ENCODE measurements at regions not wholly inside any gene's neighbourhood (a gene's known extent, or its start where the extent isn't known, plus 50 kb on each side); places are given as distances from the start of the nearest gene placed in this dataset.

DNA sequence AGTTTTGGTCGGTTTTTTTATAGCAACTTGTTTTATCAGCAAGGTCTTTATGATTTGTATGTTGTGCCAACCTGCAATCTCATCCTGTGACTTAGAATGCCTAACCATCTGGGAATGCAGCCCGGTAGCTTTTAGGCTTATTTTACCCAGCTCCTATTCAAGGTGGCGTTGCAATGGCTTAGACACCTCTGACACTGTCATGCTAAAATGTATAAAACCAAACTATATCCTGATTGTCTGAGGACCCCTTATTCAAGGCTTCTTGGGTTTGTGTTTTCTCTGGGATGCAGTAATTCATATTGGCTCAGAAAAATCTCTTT lies 209.0 kb upstream of the ALCAM start:
- no peak for DNase-seq (ENCODE audit: low spot score)

DNA sequence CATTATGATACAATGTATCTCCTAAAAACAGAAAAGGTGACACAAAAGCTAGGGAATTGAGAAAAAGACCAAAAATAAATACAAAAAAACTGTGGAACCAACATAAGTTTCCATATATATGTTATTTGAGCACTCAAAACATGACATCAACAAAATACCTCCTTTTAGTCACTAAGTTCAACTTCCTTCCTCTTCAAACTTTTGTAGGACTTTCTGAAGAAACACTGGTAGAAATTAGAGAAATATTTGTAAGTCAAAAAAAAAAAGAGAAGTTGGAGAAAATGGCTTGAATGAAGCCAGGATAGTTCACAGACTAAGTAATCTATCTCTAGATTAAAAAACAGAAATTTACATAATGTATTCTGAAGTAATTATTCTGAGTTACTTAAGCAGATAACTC lies 208.4 kb upstream of the ALCAM start:
- DNase-seq (ENCODE audit: low spot score) = no peak

DNA sequence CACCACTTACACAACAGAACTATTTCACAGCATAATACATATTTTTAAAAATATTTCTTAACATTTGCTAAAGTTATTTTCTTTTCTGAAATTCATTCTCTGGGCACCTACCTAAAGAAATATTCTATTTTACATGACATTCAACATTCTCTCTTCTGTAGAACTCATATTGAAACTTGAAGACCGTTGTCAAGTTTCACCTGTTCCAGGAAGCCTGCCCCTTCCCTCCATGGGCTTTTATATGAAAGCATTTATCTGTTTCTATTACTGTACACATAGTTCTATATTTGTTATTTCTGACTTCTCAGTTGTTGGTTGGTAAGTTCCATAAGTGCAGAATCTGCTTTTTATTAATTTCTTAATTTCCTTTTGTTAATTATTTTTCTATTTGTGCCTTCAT lies 204.3 kb upstream of the ALCAM start:
- no peak for DNase-seq (ENCODE audit: low spot score)

DNA sequence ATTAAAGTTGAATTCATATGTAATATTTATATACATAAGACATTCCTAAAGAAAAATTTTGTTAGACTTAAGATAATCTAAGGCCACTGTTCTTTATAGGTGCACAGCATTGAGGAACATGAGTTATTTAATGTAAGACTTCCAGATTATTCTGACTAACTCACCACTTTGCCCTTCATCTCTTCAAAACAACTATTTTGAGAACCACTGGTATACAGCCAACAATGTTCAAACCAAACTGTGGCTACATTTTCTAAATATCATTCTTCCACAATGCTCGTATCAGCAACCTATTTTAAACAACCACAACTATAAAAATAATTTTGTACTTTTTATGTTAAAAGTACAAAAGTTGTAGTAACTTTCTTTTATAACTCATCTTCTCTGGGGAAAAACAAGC lies 199.8 kb upstream of the ALCAM start:
- DNase-seq (ENCODE audit: low spot score) = no peak

DNA sequence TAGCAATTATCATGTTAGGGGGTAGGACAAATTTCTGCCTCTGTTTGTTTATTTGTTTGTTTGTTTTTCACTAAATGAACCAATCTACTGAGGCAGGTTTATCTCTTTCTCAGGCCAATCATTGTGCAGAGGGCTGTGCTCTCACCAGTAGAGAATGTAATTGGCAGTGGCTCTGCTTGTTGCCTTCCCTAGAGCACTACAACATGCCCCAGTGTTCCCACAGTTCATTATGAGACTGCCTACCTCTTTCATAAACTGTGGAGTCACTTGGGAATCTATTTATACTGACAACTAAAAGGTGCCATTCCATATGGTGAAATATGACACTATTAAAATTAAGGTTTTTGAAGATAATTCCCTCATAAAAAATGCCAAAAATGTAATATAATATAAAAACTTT lies 196.3 kb upstream of the ALCAM start:
- no peak for DNase-seq (ENCODE audit: low spot score)

DNA sequence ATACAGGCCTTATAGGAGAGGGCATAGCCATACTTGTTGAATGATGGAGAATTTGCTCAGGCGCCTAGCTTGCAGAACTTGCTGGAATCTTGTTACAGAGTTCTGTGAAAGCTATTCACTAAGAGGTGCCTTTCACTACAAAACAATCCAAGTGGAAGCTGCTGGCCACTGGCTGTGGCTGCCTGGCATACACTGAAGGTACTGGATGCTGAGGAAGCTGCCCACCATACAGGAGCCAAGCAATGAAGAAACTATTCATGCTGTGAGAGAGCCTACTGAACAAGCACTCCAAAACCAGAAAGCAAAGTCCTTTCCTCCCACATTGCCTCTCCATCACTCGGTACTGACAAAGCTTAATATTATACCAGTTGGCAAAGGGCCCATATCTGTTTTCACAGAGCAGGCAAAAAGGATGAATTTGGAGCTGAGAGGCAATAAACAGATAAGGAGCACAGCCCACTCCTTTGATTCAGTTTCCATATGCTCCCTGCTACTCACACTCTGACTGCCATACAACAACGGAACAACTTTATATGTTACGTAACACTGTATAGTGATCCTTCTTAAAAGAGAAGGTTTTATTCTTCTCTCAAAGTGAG lies 192.6 kb upstream of the ALCAM start:
- DNase-seq (ENCODE audit: low spot score) = no peak

DNA sequence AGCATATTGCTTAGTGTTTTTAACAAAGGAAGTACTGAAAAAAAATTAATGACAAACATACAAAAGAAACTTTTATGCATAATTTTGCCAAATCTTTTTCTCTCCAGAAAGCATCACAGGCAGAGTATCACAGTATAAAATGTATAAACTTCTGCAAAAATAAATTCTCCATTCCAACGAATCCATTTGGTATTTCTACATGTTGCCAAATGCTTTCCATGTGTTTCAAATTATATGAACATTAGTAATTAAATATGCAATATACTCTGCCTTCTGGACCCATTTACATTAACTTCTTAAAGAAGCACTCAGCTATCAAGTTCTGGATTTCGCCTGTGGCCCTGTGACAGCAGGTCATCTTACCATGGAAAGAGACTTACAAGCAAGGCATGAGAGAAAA lies 189.1 kb upstream of the ALCAM start:
- DNase-seq (ENCODE audit: low spot score) = no peak

DNA sequence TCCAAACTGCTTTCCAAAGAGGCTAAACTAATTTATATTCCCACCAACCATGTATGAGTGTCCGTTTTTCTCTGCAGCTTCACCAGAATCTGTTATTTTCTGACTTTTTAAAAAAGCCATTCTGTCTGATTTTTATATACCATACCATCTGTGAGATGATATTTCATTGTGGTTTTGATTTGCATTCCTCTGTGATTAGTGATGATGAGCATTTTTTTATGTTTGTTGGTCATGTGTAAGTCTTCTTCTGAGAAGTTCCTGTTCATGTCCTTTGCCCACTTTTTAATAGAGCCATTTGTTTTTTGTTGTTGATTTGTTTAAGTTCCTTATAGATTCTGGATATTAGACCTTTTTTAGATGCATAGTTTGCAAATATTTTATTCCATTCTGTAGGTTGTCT lies 179.4 kb upstream of the ALCAM start:
- no peak for DNase-seq (ENCODE audit: low spot score)

DNA sequence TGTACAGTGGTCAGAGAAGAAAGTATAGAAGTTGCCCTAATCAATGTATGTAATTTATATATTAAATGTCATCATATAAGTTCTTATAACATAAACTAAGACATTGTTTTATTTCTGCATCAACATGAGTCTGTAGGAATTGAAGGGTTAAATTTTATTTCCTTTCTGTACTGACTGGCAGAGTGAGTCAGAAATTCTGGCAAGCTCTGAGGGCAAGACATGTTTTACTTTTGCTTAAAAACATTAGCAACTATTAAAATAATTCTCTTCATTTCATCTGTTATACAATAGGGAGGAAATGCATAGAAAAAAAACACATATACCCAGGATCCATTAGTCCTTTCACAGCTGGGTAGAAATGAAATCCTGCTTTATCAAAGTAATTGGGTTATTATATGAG lies 171.4 kb upstream of the ALCAM start:
- DNase-seq (ENCODE audit: low spot score) = no peak

DNA sequence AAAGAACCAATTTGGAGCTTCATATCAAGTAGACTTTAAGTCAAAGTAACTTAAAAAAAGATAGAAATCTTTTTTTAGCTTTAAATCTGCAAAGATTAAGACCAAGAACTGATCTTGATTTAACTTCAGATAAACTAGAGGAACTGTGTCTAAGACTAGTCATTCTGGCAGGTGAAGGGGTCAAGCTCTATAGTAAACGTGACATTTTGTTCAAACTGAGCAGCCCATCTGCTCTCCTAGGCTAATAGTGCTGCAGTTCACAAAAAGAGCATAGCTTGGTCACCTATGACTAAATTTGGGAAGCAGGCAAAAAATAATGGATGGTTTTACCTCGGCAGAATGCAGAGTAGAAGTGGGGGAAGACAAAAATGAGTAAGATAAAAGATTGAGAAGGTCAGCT lies 168.8 kb upstream of the ALCAM start:
- DNase-seq (ENCODE audit: low spot score) = no peak

DNA sequence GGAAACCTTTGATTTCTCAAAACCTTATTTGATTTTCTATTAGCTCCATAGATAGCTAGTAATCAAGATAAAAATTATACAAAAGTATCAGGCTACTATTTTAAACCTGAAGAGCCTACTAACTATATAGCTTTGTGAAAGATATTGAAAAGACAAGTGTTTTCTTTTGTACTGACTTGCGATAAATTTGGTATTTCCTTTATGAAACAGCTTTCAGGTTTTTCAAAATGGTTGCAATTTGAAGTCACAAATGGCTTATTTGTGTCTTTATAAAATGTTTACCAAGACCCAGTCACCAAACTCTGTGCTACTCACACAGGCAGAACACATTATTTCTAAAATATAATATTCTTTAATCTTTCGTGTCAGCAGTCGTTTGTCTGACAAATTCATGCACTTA lies 167.5 kb upstream of the ALCAM start:
- no peak for DNase-seq (ENCODE audit: low spot score)

DNA sequence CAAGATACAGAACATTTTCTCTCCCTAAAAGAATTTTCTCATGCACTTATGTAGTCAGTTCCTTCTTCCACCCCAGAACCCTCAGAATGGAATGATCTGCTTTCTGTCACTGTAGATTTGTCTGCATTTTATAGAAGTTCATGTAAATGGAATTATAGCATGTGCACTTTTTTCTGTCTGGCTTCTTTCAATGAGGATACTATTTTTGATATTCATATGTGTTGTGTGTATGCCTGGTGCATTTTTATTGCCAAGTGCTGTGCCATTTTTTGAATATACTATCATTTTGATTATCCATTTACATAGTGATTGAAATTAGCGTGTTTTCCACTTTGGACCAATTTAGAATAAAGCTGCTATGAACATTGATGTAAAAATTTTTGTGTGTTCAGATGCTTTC lies 156.6 kb upstream of the ALCAM start:
- peak; percentile 71 for DNase-seq (ENCODE audit: low spot score)

DNA sequence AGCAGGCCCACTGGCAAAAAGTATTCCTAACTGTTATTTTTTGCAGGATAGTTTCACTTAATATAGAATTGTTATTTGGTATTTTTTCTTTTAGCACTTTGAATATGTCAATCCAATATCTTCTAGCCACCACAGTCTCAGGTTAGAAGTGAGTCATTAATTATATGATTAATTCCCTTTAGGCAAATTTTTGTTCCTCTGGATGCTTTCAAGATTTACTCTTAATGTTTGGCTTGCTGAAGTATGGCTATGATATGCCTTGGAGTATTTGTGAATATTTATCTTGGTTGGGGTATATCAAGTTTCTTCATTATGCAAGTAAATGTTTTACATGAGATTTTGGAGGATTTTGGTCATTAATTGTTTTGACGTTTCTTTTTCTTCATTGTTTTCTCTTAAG lies 152.1 kb upstream of the ALCAM start:
- DNase-seq (ENCODE audit: low spot score) = no peak

DNA sequence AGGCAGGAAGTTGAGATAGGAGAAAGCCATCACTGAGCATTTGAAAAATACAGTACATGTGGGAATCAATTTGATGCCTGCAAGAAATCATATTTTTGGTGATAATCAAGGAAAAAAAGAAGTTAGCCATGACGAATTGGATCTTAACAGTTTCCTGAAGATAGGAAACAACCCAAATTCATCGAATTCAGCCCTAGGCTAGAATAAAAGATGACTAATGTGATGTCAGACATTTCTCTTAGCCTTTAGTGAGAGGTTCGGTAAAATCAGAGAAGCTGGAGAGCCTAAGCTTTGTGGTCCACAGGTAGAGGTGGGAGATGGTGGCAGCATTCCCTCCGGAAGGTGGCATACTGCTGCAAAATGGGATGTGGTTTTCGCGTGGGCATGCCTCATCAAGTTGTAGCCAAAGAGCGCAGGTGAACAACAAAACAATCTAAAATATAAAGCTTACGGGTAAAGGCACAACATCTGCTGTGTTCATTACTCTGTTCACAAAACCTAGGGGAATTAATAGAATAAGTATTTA lies 144.1 kb upstream of the ALCAM start:
- DNase-seq (ENCODE audit: low spot score) = no peak

DNA sequence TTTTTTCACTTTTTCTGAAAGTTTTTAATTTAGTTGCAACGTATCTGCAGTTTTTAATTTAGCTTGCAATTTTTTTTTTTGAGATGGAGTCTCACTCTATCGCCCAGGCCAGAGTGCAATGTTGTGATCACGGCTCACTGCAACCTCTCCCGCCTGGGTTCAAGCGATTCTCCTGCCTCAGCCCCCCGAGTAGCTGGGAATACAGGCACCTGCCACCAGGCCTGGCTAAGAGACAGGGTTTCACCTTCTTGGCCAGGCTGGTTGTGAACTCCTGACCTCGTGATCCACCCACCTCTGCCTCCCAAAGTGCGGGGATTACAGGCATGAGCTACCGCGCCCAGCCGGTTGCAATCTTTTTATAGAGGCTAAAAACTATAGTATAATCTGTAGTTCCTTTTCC lies 142.9 kb upstream of the ALCAM start:
- no peak for DNase-seq (ENCODE audit: low spot score)

DNA sequence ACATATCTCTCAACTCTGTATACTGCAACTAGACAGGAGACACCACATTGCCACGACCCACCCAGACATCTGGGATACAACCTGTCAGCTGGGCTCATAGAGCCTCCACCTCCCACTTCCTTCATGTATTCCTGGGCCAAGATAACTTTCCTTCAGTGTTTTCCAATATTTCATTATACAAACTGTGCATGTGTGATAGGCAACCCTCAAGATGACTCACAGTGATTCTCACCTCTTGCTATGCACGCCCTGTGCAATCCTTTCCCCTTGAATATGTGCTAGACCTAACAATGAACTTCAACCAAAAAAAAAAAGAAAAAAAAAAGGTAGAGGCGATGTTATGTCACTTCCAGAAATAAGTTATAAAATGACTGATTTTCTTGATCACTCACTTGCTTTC lies 138.0 kb upstream of the ALCAM start:
- no peak for DNase-seq (ENCODE audit: low spot score)

DNA sequence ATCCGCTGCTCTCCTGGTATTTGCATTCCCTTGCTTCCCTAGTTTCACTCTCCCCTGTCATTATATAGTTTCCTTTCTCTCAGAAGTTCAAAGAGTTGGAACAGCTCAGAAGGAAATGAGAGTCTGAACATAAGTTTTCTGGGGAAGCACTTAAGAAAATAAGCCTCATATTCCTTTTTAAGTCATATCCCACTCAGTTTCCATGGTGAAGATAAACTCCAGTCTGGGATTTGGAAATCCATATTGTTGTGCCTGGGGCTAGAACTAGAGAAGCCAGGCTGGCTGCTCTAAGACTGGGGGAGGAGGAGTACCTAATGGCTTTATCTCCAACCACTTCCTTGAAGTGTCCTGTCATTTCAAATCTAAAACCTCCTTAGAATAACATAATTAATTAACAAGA lies 134.2 kb upstream of the ALCAM start:
- DNase-seq (ENCODE audit: low spot score) = no peak

DNA sequence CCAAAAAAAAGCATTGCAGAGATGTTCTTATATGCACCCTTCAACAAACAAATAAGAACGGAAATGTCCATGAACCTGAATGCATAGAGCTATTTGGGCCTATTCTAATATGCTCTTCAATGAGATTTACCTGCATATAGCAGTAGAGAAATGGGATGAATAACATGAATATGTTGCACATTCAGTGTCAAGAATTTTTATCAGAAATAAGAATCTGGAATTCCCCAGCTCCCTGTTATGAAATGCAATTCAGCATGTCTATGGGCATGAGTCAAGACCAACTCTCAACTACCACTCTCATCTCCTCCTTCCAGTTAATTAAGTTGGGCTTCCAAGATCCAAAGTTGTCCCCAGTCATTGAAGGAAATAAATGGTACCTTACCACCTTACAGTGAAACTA lies 133.7 kb upstream of the ALCAM start:
- DNase-seq (ENCODE audit: low spot score) = no peak

DNA sequence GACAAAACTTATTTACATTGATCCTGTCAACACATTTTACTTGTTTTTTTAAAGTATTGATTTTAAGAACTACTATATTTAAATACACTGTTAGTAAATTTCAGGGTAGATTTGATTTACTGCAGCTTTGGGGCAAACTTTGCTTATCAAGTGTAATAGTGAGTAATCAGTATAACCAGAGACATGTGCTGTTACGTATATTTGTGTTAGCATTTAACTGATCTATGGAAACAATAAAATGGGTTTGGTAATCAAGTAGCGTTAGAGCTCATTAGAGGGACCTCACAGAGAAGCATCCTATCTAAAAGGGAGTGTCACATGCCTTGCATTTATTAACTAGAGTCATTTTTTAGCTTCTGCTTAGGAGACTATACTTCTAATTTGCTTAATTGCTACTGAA lies 131.5 kb upstream of the ALCAM start:
- DNase-seq (ENCODE audit: low spot score) = no peak

DNA sequence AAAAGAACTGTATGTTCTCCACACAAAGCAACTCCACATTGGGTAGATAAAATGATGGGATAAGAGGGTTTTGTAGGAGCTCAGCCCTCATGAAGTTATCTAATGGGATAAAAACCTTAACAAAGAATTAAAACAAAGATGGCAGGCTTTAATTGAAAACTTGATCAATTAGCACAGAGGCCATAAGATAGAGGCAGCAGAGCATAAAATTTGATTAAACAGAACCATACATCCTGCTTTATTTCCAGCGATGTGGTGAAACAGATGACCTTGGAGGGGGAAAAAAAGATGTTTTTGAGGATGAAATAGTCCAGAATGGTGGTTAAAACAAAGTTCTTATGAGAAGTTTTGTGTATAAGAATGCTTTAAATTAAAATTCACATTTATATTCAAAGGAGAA lies 130.9 kb upstream of the ALCAM start:
- peak; percentile 52 for DNase-seq (ENCODE audit: low spot score)

DNA sequence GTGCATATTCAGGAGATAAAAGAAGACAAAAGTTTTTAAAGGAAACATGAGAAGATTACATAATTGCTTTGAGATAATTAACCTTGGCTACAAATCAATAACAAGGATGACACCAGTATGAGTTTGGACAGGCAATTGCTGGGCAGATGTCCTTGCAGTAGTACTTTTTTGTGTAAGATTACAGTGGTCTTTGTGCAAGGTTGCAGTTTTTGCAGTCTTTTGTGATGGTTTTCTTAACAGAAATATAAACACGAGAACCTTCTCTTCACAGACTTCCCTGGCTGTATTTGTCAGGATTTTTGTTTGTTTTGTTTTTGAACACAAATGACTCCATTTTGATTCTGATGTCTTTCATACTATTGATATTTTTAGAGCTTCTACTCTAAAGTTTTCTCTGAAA lies 128.3 kb upstream of the ALCAM start:
- DNase-seq (ENCODE audit: low spot score) = no peak

DNA sequence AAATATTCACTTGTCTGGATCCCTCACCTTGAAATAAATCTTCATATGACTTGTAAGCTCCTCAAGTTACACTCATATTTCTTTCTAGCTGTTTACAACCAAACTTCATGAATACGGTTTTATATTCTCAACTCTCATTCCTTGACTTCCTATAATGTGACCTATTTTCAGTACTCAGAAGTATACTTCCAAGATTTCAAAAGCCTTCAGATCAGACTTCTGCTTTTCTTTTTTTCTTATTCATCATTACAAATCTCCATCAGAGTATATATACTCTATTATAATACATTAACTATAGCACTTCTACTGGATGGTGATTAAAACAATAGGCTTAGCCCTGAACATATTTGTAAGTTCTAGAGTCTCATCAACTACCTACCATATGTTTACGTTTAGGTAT lies 123.6 kb upstream of the ALCAM start:
- DNase-seq (ENCODE audit: low spot score) = no peak

DNA sequence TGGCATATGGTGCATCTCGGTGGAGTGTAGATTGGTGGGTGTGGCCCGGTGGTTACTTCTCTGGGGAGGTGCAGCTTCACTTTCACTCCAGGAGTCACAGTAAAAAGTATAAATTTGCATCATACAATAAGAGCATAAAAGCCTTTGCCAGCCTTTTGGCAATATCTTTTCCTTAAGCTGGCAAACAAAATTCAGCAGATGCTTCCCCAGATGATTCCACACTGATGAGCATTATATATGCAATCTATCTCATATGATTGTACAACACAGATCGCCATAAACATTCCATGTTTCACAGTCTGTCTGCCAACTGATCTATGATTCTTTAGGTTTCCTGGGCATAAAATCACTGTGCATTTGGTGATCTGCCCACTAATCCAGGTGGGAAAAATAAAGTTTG lies 120.2 kb upstream of the ALCAM start:
- no peak for DNase-seq (ENCODE audit: low spot score)

DNA sequence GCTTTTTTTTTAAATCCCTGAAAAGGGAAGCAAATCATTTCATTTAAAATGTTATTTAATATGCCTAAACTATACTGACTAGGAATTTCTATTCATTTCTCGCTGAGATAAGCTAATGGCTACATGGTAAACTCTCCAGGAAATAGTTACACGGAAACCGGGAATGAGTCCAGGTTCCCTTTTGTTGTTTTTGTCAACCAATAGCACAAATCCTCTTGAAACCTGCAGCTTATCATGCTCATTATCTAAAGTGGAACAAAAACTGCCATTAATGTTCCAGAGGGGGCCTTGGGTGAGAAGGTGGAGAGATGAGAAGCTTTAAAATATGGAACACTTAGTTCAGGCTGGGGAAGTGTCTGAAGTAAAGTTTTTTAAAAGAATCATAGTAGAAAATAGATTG lies 113.5 kb upstream of the ALCAM start:
- no peak for DNase-seq (ENCODE audit: low spot score)

DNA sequence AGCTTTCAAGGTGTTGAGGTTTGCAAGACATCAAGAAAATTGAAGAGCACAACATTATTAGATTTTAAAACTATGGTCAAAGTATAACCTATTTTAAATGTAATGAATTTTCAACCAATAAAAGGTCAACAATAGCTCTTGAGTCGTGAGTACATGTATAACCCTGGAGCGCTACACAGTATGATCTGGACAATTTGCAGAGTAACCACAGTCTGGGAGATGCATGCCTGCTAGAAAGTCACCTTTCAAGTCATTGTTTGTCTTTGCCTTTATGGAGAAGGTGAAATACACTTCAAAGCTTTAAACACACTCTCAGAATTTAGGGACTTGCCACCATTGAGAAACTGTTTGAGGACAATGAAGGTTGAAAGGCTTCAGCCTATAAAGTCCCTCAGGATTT lies 112.6 kb upstream of the ALCAM start:
- DNase-seq (ENCODE audit: low spot score) = no peak
